ENCODE measurements at regions not wholly inside any gene's neighbourhood (a gene's known extent, or its start where the extent isn't known, plus 50 kb on each side); places are given as distances from the start of the nearest gene placed in this dataset.

DNA sequence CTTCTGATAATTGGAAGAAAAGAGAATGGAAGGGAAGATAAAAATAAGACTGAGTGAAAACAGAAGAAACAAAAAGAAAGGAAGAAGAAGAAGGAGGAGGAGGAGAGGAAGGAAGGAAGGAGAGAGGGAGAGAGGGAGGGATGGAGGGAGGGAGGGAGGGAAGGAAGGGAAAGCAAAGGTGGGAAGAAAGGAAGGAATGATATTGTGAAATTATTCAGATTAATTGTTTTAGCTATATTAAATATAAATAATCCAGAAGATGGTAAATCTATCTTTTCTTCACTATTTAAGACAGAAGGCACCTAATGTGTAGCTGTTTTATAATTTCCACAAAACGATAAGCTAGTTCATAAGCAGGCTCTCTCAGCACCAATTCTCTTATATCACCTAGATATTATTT, 191.3 kb upstream of the LRRC7 start:
- TF ChIP-seq, protein P1, sequence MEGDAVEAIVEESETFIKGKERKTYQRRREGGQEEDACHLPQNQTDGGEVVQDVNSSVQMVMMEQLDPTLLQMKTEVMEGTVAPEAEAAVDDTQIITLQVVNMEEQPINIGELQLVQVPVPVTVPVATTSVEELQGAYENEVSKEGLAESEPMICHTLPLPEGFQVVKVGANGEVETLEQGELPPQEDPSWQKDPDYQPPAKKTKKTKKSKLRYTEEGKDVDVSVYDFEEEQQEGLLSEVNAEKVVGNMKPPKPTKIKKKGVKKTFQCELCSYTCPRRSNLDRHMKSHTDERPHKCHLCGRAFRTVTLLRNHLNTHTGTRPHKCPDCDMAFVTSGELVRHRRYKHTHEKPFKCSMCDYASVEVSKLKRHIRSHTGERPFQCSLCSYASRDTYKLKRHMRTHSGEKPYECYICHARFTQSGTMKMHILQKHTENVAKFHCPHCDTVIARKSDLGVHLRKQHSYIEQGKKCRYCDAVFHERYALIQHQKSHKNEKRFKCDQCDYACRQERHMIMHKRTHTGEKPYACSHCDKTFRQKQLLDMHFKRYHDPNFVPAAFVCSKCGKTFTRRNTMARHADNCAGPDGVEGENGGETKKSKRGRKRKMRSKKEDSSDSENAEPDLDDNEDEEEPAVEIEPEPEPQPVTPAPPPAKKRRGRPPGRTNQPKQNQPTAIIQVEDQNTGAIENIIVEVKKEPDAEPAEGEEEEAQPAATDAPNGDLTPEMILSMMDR (IDR thresholded peaks at IDR 0.05; ENCODE audit: insufficient read depth, low read length) = no peak
- H3K4me3 ChIP-seq (ENCODE audit: low read depth, low read length) = no peak overlapping the region
- DNase-seq (ENCODE audit: low read depth) = no peak

DNA sequence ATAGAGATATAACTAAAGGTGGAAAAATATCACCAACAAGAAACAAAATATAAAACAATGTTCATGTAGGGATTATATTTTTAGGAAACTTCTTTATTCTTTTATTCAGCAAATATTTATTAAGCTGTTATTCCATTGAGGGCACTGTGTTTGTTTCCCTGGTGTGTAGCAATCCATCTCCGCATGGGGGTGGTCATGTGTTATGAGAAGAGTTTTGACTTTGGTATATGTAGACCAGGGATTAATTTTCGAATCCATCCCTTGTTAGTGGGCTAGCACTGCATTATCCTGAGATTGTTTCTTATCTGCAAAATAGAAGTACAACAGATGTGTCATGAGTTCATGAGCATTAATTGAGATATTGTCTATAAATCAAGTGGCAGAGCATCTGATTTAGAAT, 190.2 kb upstream of the LRRC7 start:
- DNase-seq (ENCODE audit: low read depth) = no peak
- H3K4me3 ChIP-seq (ENCODE audit: low read depth, low read length) = no peak overlapping the region
- TF ChIP-seq, protein P1 (IDR thresholded peaks at IDR 0.05; ENCODE audit: insufficient read depth, low read length) = no peak

DNA sequence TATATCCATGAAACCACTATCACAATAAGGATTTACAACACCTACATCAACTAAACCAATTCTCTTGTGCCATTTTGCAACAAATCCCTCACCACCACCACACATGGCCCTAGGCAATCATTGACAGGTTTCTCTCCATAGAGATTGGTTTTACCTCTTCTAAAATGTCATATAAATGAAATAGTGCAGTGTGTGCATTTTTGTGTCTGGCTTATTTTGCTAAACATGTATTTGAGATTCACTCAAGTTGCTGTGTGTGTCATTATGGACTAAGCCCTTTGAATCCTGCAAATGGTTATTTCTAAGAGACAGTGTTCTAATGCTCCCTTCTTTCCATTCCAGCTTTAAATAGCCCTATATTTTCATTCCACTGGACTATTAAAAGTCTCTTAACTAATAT, 179.7 kb upstream of the LRRC7 start:
- no peak overlapping the region for H3K4me3 ChIP-seq (ENCODE audit: low read depth, low read length)
- no peak for DNase-seq (ENCODE audit: low read depth)
- TF ChIP-seq, protein P1 (IDR thresholded peaks at IDR 0.05; ENCODE audit: insufficient read depth, low read length) = no peak

DNA sequence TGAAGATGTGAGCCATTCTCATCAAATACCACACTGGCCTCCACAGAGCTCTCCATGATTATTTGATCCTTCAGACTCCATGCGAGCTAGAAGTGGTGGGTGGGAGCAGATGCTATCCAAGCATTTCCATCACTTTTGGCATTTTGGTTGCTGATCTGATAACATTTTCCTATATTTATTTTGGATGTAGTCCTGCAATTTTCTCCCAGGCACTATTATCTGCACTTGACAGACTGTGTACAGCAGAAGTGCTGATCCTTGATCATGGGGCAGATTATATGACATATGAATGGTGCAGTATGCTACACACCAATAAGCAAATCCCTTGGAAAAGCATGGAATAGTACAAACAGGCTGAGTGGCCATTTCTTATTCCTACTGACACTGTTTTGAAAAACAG, 167.6 kb upstream of the LRRC7 start:
- no peak for DNase-seq (ENCODE audit: low read depth)
- TF ChIP-seq, protein P1 (IDR thresholded peaks at IDR 0.05; ENCODE audit: insufficient read depth, low read length) = no peak
- H3K4me3 ChIP-seq (ENCODE audit: low read depth, low read length) = no peak overlapping the region

DNA sequence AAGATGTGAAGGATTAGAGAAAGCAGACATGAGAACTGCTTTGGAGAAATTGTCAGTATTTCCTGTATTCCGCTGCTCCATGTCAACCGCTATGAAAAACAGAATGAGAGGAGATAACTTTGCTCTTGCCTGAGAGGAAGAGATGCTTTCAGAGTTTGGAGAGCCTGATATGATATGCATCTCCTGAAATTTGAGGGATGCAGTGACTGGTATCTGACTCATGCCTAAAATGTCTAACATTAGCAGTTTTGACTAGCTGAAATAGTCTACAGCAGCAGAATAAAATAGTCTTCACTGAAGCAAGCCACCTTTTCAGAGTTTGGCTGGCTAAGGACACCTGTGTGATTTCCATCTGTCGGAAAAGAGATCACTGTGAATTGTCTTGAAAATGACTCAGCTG, 165.8 kb upstream of the LRRC7 start:
- H3K4me3 ChIP-seq (ENCODE audit: low read depth, low read length) = no peak overlapping the region
- TF ChIP-seq, protein P1 (IDR thresholded peaks at IDR 0.05; ENCODE audit: insufficient read depth, low read length) = no peak
- no peak for DNase-seq (ENCODE audit: low read depth)

DNA sequence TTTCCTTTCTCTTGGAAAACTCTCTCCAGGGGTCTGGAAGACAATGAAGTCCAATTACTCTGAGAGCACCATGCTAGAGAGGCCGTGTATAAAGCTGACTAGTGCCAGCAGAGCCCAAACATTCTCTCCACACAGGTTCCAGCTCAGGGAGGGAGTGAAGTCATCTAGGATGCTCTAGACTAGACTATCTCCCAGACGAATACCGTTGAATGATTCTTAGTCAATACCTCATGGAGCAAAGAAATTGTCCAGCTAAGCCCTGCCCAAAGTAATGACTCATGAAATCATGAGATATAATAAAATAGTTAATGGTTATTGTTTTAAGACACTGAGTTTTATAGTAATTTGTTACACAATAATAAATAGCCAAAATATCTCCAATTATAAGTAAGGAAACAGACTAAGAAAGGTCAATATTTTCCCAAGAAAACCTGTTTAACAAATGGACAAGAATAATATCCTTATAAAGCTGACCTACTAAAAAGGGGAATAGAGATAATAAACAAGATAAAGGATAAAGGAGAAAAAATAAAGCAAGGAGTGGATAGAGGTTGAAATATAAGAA, 163.9 kb upstream of the LRRC7 start:
- DNase-seq (ENCODE audit: low read depth) = no peak
- H3K4me3 ChIP-seq (ENCODE audit: low read depth, low read length) = no peak overlapping the region
- TF ChIP-seq, protein P1 (IDR thresholded peaks at IDR 0.05; ENCODE audit: insufficient read depth, low read length) = no peak

DNA sequence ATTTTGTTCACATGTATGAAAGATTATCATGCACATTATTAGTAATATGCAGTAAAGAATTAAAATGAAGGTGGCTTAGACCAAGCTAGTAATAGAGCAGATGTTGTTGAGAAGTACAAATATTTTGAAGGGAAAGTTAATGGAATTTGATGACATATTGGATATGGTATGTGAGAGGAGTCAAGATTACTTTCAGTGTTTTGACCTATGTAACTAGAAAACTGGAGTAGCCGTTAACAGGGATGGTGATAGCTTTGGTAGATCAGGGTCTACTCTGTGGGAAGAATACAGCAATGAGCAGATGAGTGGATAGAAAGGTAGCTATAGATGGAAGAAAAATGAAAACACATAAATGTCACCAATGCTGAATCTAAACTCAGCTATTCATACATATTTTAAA, 163.2 kb upstream of the LRRC7 start:
- H3K4me3 ChIP-seq (ENCODE audit: low read depth, low read length) = no peak overlapping the region
- DNase-seq (ENCODE audit: low read depth) = no peak
- TF ChIP-seq, protein P1 (IDR thresholded peaks at IDR 0.05; ENCODE audit: insufficient read depth, low read length) = no peak
